ENCODE measurements at regions not wholly inside any gene's neighbourhood (a gene's known extent, or its start where the extent isn't known, plus 50 kb on each side); places are given as distances from the start of the nearest gene placed in this dataset.

GRCh38 chr12:31853977-31854376 is 105.2 kb upstream of the RESF1 start:
- no peak for TF ChIP-seq CTCF (IDR thresholded peaks at IDR 0.05)
- no peak for TF ChIP-seq EZH2 (IDR thresholded peaks at IDR 0.05; ENCODE audit: borderline replicate concordance, insufficient read depth, low read depth, low read length, poor library complexity, severe bottlenecking)

All from B cell (primary cell).